Loucy (cell line): ENCODE measurements at regions not wholly inside any gene's neighbourhood (a gene's known extent, or its start where the extent isn't known, plus 50 kb on each side); places are given as distances from the start of the nearest gene placed in this dataset.
A peak's percentile ranks its signal among the peaks of the same experiment; 100 is the strongest.

Experiments used
- H2AFZ ChIP-seq: fragments of 200-600 bp; sonication (generic); 2 replicates; pipeline ENCODE4 v1.6.0; 2016; ENCODE audit warnings: antibody characterized with exemption, mild to moderate bottlenecking, low read length, moderate library complexity
- H3F3A ChIP-seq: fragments of 200-600 bp; 2 replicates; pipeline ENCODE4 v1.6.0; 2016; ENCODE audit warnings: antibody characterized with exemption, low read depth, mild to moderate bottlenecking
- H3K27me3 ChIP-seq: fragments of 200-600 bp; sonication (generic); 2 replicates; pipeline ENCODE4 v1.6.1; 2014; ENCODE audit warnings: low read length, mild to moderate bottlenecking; ENCODE audit not compliant: insufficient read depth, poor library complexity, severe bottlenecking
- H3K36me3 ChIP-seq: fragments of 200-600 bp; sonication (generic); 2 replicates; pipeline ENCODE4 v1.6.1; 2016; ENCODE audit warnings: low read length; ENCODE audit not compliant: insufficient read depth
- H3K4me1 ChIP-seq: fragments of 200-600 bp; sonication (generic); 2 replicates; pipeline ENCODE4 v1.5.1; 2014; ENCODE audit warnings: low read length, mild to moderate bottlenecking; ENCODE audit not compliant: insufficient read depth, poor library complexity, severe bottlenecking
- H3K4me2 ChIP-seq: fragments of 200-600 bp; sonication (generic); 2 replicates; pipeline ENCODE4 v1.6.0; 2014; ENCODE audit warnings: antibody characterized with exemption, low read length, low read depth, mild to moderate bottlenecking; ENCODE audit not compliant: poor library complexity, severe bottlenecking
- H3K4me3 ChIP-seq: fragments of 200-600 bp; sonication (generic); 2 replicates; pipeline ENCODE4 v1.5.1; 2014; ENCODE audit warnings: low read length, mild to moderate bottlenecking, mixed read lengths; ENCODE audit not compliant: poor library complexity, severe bottlenecking
- H3K79me2 ChIP-seq: fragments of 200-600 bp; sonication (generic); 2 replicates; pipeline ENCODE4 v1.6.1; 2014; ENCODE audit warnings: low read length; ENCODE audit not compliant: insufficient read depth
- H3K9ac ChIP-seq: fragments of 200-600 bp; sonication (generic); 2 replicates; pipeline ENCODE4 v1.6.0; 2014; ENCODE audit warnings: mild to moderate bottlenecking, low read depth, low read length, moderate library complexity; ENCODE audit not compliant: poor library complexity, severe bottlenecking
- H3K9me2 ChIP-seq: fragments of 200-600 bp; sonication (generic); replicated peaks from 2 replicates; pipeline ENCODE4 v1.6.1; 2016; ENCODE audit warnings: low read depth, low read length, mixed read lengths
- H3K9me3 ChIP-seq: fragments of 200-600 bp; sonication (generic); 2 replicates; pipeline ENCODE4 v1.6.1; 2014; ENCODE audit warnings: mild to moderate bottlenecking, antibody characterized with exemption, low read length, low read depth; ENCODE audit not compliant: insufficient read depth
- H4K20me1 ChIP-seq: fragments of 200-600 bp; sonication (generic); 2 replicates; pipeline ENCODE4 v1.6.0; 2014; ENCODE audit warnings: antibody characterized with exemption, low read length, mild to moderate bottlenecking; ENCODE audit not compliant: insufficient read depth, poor library complexity, severe bottlenecking
- EZH2phosphoT487 ChIP-seq: fragments of 200-600 bp; IDR thresholded peaks from 2 replicates; pipeline ENCODE4 v1.6.1; 2018; ENCODE audit warnings: antibody characterized with exemption, mild to moderate bottlenecking, moderate library complexity, borderline replicate concordance
- TF ChIP-seq, protein P1 (sequence below): fragments of 200-600 bp; sonication (generic); conservative IDR thresholded peaks from 2 replicates; pipeline ENCODE4 v1.5.1; 2014; ENCODE audit warnings: mild to moderate bottlenecking, antibody characterized with exemption, low read length

DNA sequence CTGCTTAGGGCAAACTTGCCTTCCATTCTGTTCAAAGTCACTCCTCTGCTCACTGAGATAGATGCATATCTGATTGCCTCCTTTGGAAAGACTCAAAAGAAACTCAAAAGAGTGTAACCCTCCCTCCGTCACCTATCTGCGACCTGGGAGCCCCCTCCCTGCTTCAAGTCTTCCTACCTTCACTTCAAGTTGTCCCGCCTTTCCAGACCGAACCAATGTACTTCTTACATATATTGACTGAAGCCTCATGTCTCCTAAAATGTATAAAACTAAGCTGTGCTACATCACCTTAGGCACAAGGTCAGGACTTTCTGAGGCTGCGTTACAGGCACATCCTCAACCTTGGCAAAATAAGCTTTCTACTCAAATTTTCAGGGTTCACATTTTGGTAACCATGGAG lies 77.4 kb upstream of the C1GALT1 start:
- H3K9me3 ChIP-seq = peaks cover 6% of the 10 kb centered on the region; the same call in 1 of the 2 replicates
- H3K4me2 ChIP-seq = no peak overlapping the region
- H3F3A ChIP-seq = no peaks in the 10 kb centered on the region
- no peaks in the 10 kb centered on the region for H3K9me2 ChIP-seq
- no peaks in the 10 kb centered on the region for H3K36me3 ChIP-seq
- no peaks in the 10 kb centered on the region for H4K20me1 ChIP-seq
- H3K79me2 ChIP-seq = no peaks in the 10 kb centered on the region
- H3K4me1 ChIP-seq = no peaks in the 10 kb centered on the region
- H3K4me3 ChIP-seq = no peak overlapping the region
- no peaks in the 10 kb centered on the region for H3K27me3 ChIP-seq
- TF ChIP-seq, protein P1, sequence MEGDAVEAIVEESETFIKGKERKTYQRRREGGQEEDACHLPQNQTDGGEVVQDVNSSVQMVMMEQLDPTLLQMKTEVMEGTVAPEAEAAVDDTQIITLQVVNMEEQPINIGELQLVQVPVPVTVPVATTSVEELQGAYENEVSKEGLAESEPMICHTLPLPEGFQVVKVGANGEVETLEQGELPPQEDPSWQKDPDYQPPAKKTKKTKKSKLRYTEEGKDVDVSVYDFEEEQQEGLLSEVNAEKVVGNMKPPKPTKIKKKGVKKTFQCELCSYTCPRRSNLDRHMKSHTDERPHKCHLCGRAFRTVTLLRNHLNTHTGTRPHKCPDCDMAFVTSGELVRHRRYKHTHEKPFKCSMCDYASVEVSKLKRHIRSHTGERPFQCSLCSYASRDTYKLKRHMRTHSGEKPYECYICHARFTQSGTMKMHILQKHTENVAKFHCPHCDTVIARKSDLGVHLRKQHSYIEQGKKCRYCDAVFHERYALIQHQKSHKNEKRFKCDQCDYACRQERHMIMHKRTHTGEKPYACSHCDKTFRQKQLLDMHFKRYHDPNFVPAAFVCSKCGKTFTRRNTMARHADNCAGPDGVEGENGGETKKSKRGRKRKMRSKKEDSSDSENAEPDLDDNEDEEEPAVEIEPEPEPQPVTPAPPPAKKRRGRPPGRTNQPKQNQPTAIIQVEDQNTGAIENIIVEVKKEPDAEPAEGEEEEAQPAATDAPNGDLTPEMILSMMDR = no peak
- no peak for TF ChIP-seq EZH2phosphoT487
- H2AFZ ChIP-seq = peak overlapping the region; percentile 82
- no peak overlapping the region for H3K9ac ChIP-seq

DNA sequence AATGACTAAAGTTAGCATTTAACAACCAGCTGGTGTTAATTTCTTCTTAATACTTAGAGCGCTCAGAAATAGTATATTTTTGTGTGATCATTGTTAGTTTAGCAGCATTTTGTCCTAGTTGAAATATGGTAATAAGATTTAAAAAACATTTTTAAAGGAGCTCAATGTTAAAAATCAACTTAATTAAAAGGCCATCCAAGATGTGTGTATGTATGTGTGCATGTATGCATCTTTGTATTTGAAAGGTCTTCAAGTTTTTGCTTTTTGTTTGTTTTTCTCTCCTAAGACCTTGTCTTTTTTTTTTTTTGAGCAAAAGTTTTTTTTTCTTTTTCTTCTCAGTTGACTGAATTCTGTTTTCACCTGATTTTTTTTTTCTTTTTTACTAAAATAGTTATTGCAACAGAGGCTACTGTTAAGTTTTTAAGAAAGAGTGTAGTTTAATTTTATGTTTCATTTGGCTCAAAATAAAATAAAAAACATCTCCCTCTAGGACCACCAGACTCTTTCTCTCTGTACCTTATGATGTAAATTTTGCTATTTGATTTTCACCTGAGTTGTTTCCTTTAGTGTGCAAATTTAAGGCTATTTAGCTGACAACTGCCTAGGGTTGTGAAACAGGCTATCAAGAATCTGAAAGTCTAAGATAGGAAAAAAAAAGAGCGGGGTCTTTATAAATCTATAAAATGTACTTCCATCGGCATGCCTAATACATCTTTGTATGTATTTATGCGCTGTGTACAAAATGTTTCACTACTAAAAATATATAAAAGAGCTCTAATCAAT lies 76.4 kb upstream of the C1GALT1 start:
- no peaks in the 10 kb centered on the region for H3K79me2 ChIP-seq
- H3K9me2 ChIP-seq = no peaks in the 10 kb centered on the region
- H3K9me3 ChIP-seq = peaks cover 6% of the 10 kb centered on the region; the same call in 1 of the 2 replicates
- H2AFZ ChIP-seq = peak overlapping the region; percentile 82; the same call in 1 of the 2 replicates
- H3K27me3 ChIP-seq = no peaks in the 10 kb centered on the region
- no peaks in the 10 kb centered on the region for H3F3A ChIP-seq
- H3K36me3 ChIP-seq = no peaks in the 10 kb centered on the region
- no peak overlapping the region for H3K9ac ChIP-seq
- H3K4me1 ChIP-seq = no peaks in the 10 kb centered on the region
- no peak overlapping the region for H3K4me2 ChIP-seq
- H3K4me3 ChIP-seq = no peak overlapping the region
- no peaks in the 10 kb centered on the region for H4K20me1 ChIP-seq
- TF ChIP-seq, protein P1 = no peak
- TF ChIP-seq EZH2phosphoT487 = no peak

DNA sequence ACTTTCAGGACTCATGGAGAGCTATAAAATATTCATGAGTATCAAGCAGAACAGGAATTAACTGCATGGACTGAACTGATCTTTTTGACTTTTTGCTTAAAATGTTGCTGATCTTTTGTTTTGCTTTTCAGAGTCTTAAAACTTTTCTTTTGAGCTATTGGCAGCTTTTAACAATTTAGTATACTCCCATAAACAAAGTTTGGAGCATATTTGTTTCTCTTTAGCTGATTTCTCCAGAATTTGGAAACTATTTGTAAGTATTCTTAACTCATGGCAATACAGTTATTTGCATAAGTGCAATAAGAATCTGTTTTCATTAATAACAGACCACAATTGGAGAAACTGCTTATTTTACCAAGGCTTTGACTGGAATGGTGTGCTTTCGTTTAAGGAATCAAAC lies 73.4 kb upstream of the C1GALT1 start:
- no peaks in the 10 kb centered on the region for H3K27me3 ChIP-seq
- no peak overlapping the region for H3K9ac ChIP-seq
- peaks cover 6% of the 10 kb centered on the region; the same call in 1 of the 2 replicates for H3K9me3 ChIP-seq
- no peak overlapping the region for H3K4me3 ChIP-seq
- H3K4me2 ChIP-seq = no peak overlapping the region
- no peaks in the 10 kb centered on the region for H3K36me3 ChIP-seq
- TF ChIP-seq, protein P1 = no peak
- no peaks in the 10 kb centered on the region for H3K9me2 ChIP-seq
- no peaks in the 10 kb centered on the region for H4K20me1 ChIP-seq
- H2AFZ ChIP-seq = no peak overlapping the region
- no peaks in the 10 kb centered on the region for H3F3A ChIP-seq
- H3K79me2 ChIP-seq = no peaks in the 10 kb centered on the region
- no peaks in the 10 kb centered on the region for H3K4me1 ChIP-seq
